Adrenal gland (tissue), 9 donors: ENCODE measurements at regions not wholly inside any gene's neighbourhood (a gene's known extent, or its start where the extent isn't known, plus 50 kb on each side); places are given as distances from the start of the nearest gene placed in this dataset.

Experiments used
- DNase-seq, 7 donors: peaks; one replicate each; pipeline ENCODE4 v3.0.0-alpha.2; 2019 to 2020
- H3K27ac ChIP-seq, 5 donors: fragments of 200-600 bp; sonication (generic) in 4 of 5; 1 replicate in 3 of 5; 2 replicates in 2 of 5; pipeline versions ENCODE4 v1.5.1 to v1.8.0; 2016 to 2020; ENCODE audit warnings: mild to moderate bottlenecking in 1 of 5
- H3K27me3 ChIP-seq: fragments of 200-600 bp; 2 replicates; pipeline ENCODE4 v1.8.0; 2021
- H3K36me3 ChIP-seq, 2 donors: fragments of 200-600 bp; replicated peaks in 1 of 2; 1 replicate in 1 of 2; 2 replicates in 1 of 2; pipeline versions ENCODE4 v1.5.1 to v1.8.0; 2018 to 2022
- H3K4me1 ChIP-seq, 2 donors: fragments of 200-600 bp; replicated peaks in 1 of 2; 1 replicate in 1 of 2; 2 replicates in 1 of 2; pipeline versions ENCODE4 v1.5.1 to v1.8.0; 2018 to 2021
- H3K4me3 ChIP-seq, 4 donors: fragments of 200-600 bp; sonication (generic) in 3 of 4; one replicate each; pipeline ENCODE4 v1.5.1; 2016 to 2018
- H3K9me3 ChIP-seq, 3 donors: fragments of 200-600 bp; sonication (generic) in 1 of 3; replicated peaks in 1 of 3; 1 replicate in 2 of 3; 2 replicates in 1 of 3; pipeline versions ENCODE4 v1.5.1 to v1.8.0; 2016 to 2021
- CTCF ChIP-seq, 6 experiments: fragments of 450-650 bp in 4 of 6; fragments of 200-600 bp in 2 of 6; sonication (generic) in 1 of 6; IDR thresholded peaks; 1 replicate in 5 of 6; 2 replicates in 1 of 6; pipeline versions ENCODE4 v1.5.1 to v1.8.0; 2016 to 2021; ENCODE audit warnings: antibody characterized with exemption in 6 of 6, mild to moderate bottlenecking in 2 of 6, moderate library complexity in 1 of 6
- POLR2A ChIP-seq, 2 donors: fragments of 450-650 bp; IDR thresholded peaks; one replicate each; pipeline ENCODE4 v1.6.1; 2017; ENCODE audit warnings: antibody characterized with exemption in 2 of 2, mild to moderate bottlenecking in 2 of 2, moderate library complexity in 1 of 2
- WGBS, 4 donors: extraction: QIAGEN DNeasy Blood & Tissue Kit in 2 of 4; methylation state at CpG; one replicate each; pipeline versions ENCODE4 v1.1.5 to v1.1.7; 2013 to 2017; 5-methylcytosine and 5-hydroxymethylcytosine counted together
- intact Hi-C, 2 donors: fragments of 100-400 bp; cut with DNase I; formaldehyde crosslinking; loops; one replicate each; pipeline versions ENCODE4 v1.14.1 to v1.15.0; 2022 to 2023
- donor health status: healthy with polysubstance abuse.
- donor health status: Bipolar disorder and iron deficiency.
- donor health status: DM: yes; HTN: yes; CAD: no.
- donor health status: DM: no; HTN: no; CAD: no.
- donor health status: DM: no; HTN: no; CAD: no.

GRCh38 chr16:87101903-87102302 is 215.3 kb downstream of the C16orf95 start:
- Histone ChIP-seq H3K4me3 (no peak overlapping the region), H3K27me3 (no peaks in the 10 kb centered on the region), H3K36me3 (no peaks in the 10 kb centered on the region), H3K27ac (no peak overlapping the region), H3K4me1 (no peaks in the 10 kb centered on the region), H3K9me3 (no peaks in the 10 kb centered on the region)
- WGBS, 4 donors: 71 to 72% (median 72%) methylated on average over 3 of the region's 3 CpGs
- intact Hi-C loops: no loop called here
- no peak for TF ChIP-seq POLR2A (IDR thresholded peaks at IDR 0.05)
- no peak for TF ChIP-seq CTCF (IDR thresholded peaks at IDR 0.05)
- DNase-seq: no peak

GRCh38 chr16:87107201-87107600 is 210.0 kb downstream of the C16orf95 start:
- no peak for TF ChIP-seq POLR2A (IDR thresholded peaks at IDR 0.05)
- TF ChIP-seq CTCF (IDR thresholded peaks at IDR 0.05): no peak
- intact Hi-C loops: no loop called here
- no peaks in the 10 kb centered on the region for H3K4me1 ChIP-seq
- H3K9me3 ChIP-seq: no peaks in the 10 kb centered on the region
- WGBS, 4 donors: 90 to 94% (median 91%) methylated on average over 2 of the region's 2 CpGs
- no peak for DNase-seq
- H3K27ac ChIP-seq: no peak overlapping the region
- H3K27me3 ChIP-seq: no peaks in the 10 kb centered on the region
- H3K4me3 ChIP-seq: no peak overlapping the region
- no peaks in the 10 kb centered on the region for H3K36me3 ChIP-seq

- H3K4me1 ChIP-seq: no peaks in the 10 kb centered on the region
- H3K4me3 ChIP-seq: no peak overlapping the region
- H3K27ac ChIP-seq: no peak overlapping the region
- no peak for TF ChIP-seq CTCF (IDR thresholded peaks at IDR 0.05)
- TF ChIP-seq POLR2A (IDR thresholded peaks at IDR 0.05): no peak
- H3K9me3 ChIP-seq: no peaks in the 10 kb centered on the region
- 72 to 83% (median 78%) methylated on average over 4 of the region's 4 CpGs for WGBS, 4 donors
- no peaks in the 10 kb centered on the region for H3K27me3 ChIP-seq
- intact Hi-C loops: no loop called here
- DNase-seq: no peak
- no peaks in the 10 kb centered on the region for H3K36me3 ChIP-seq
Observed at GRCh38 chr16:87108278-87108677, 208.9 kb downstream of the C16orf95 start.

GRCh38 chr16:87108941-87109340 is 208.3 kb downstream of the C16orf95 start:
- Histone ChIP-seq H3K36me3 (no peaks in the 10 kb centered on the region), H3K9me3 (no peaks in the 10 kb centered on the region), H3K4me1 (no peaks in the 10 kb centered on the region), H3K4me3 (no peak overlapping the region), H3K27ac (no peak overlapping the region), H3K27me3 (no peaks in the 10 kb centered on the region)
- intact Hi-C loops: no loop called here
- TF ChIP-seq POLR2A (IDR thresholded peaks at IDR 0.05) (no peak), CTCF (IDR thresholded peaks at IDR 0.05) (no peak)
- no peak for DNase-seq
- whole genome bisulfite sequencing, 4 donors: 94 to 100% (median 97%) methylated on average over 1 of the region's 1 CpG
